Neuron (in vitro differentiated cells): ENCODE measurements at regions not wholly inside any gene's neighbourhood (a gene's known extent, or its start where the extent isn't known, plus 50 kb on each side); places are given as distances from the start of the nearest gene placed in this dataset.
"Not testable (repeated sequence)": the region's sequence is repeated elsewhere in the genome, so short reads cannot be mapped to it uniquely, and the experiment has no call there.

ENCODE experiments used
- H2AFZ ChIP-seq: one replicate; pipeline ENCODE4 v1.6.1; 2013; ENCODE audit warnings: low read depth, mild to moderate bottlenecking, inconsistent platforms, low read length, moderate library complexity
- H3K27me3 ChIP-seq: one replicate; pipeline ENCODE4 v1.6.1; 2013; ENCODE audit warnings: low read length; ENCODE audit not compliant: insufficient read depth
- H3K36me3 ChIP-seq: one replicate; pipeline ENCODE4 v1.6.1; 2013; ENCODE audit warnings: low read length; ENCODE audit not compliant: insufficient read depth
- H3K4me1 ChIP-seq: one replicate; pipeline ENCODE4 v1.6.1; 2013; ENCODE audit warnings: low read length; ENCODE audit not compliant: insufficient read depth
- H3K4me3 ChIP-seq: 2 replicates; pipeline ENCODE4 v1.5.1; 2013; ENCODE audit warnings: mild to moderate bottlenecking, low read length, moderate library complexity
- H3K9me3 ChIP-seq: one replicate; pipeline ENCODE4 v1.6.1; 2013; ENCODE audit warnings: low read length

GRCh38 chr6:134406311-134406710 is 88.4 kb upstream of the SGK1 start:
- peaks cover 1% of the 10 kb centered on the region for H3K9me3 ChIP-seq
- no peak overlapping the region for H3K4me3 ChIP-seq
- H3K36me3 ChIP-seq: no peaks in the 10 kb centered on the region
- H3K27me3 ChIP-seq: no peaks in the 10 kb centered on the region
- peaks cover 4% of the 10 kb centered on the region for H3K4me1 ChIP-seq
- peak overlapping the region; percentile 26 for H2AFZ ChIP-seq

GRCh38 chr6:134405386-134406087 is 87.6 kb upstream of the SGK1 start:
- Histone ChIP-seq H3K36me3 (no peaks in the 10 kb centered on the region), H3K9me3 (no peaks in the 10 kb centered on the region), H3K4me3 (no peak overlapping the region), H3K4me1 (peaks cover 4% of the 10 kb centered on the region), H2AFZ (peak overlapping the region; percentile 26), H3K27me3 (no peaks in the 10 kb centered on the region)

- not testable (repeated sequence) for H3K27me3 ChIP-seq, H2AFZ ChIP-seq, H3K9me3 ChIP-seq, H3K4me3 ChIP-seq, H3K36me3 ChIP-seq, H3K4me1 ChIP-seq
These were observed 85.4 kb upstream of the SGK1 start for GRCh38 chr6:134403312-134403711.

GRCh38 chr6:134402372-134402984 is 84.6 kb upstream of the SGK1 start:
- Histone ChIP-seq H3K4me1 (peaks cover 4% of the 10 kb centered on the region), H3K4me3 (no peak overlapping the region), H3K9me3 (no peaks in the 10 kb centered on the region), H2AFZ (no peak overlapping the region), H3K27me3 (no peaks in the 10 kb centered on the region), H3K36me3 (no peaks in the 10 kb centered on the region)

- Histone ChIP-seq H3K4me1 (peaks cover 4% of the 10 kb centered on the region), H3K36me3 (no peaks in the 10 kb centered on the region), H2AFZ (no peak overlapping the region), H3K9me3 (no peaks in the 10 kb centered on the region), H3K4me3 (no peak overlapping the region), H3K27me3 (no peaks in the 10 kb centered on the region)
These were observed 83.0 kb upstream of the SGK1 start for GRCh38 chr6:134400941-134401340.

GRCh38 chr6:134398453-134398852 is 80.5 kb upstream of the SGK1 start:
- Histone ChIP-seq H3K27me3 (no peaks in the 10 kb centered on the region), H3K4me3 (no peak overlapping the region)

GRCh38 chr6:134397676-134398075 is 79.8 kb upstream of the SGK1 start:
- H3K4me3 ChIP-seq: no peak overlapping the region
- no peaks in the 10 kb centered on the region for H3K36me3 ChIP-seq
- H3K9me3 ChIP-seq: no peaks in the 10 kb centered on the region
- no peaks in the 10 kb centered on the region for H3K4me1 ChIP-seq
- no peak overlapping the region for H2AFZ ChIP-seq
- H3K27me3 ChIP-seq: no peaks in the 10 kb centered on the region

More at GRCh38 chr6:134398453-134398852, 80.5 kb upstream of the SGK1 start:
- Histone ChIP-seq H2AFZ (no peak overlapping the region), H3K36me3 (no peaks in the 10 kb centered on the region), H3K9me3 (no peaks in the 10 kb centered on the region), H3K4me1 (no peaks in the 10 kb centered on the region)

- no peaks in the 10 kb centered on the region for H3K27me3 ChIP-seq
- no peak overlapping the region for H3K4me3 ChIP-seq
- no peaks in the 10 kb centered on the region for H3K9me3 ChIP-seq
- H3K4me1 ChIP-seq: no peaks in the 10 kb centered on the region
- no peak overlapping the region for H2AFZ ChIP-seq
- H3K36me3 ChIP-seq: no peaks in the 10 kb centered on the region
These were observed 77.0 kb upstream of the SGK1 start for GRCh38 chr6:134394905-134395304.

- H3K4me1 ChIP-seq: no peaks in the 10 kb centered on the region
- H3K4me3 ChIP-seq: no peak overlapping the region
- no peaks in the 10 kb centered on the region for H3K36me3 ChIP-seq
- no peaks in the 10 kb centered on the region for H3K27me3 ChIP-seq
- no peaks in the 10 kb centered on the region for H3K9me3 ChIP-seq
- no peak overlapping the region for H2AFZ ChIP-seq
These were observed 76.3 kb upstream of the SGK1 start for GRCh38 chr6:134394208-134394607.

GRCh38 chr6:134391205-134391604 is 73.3 kb upstream of the SGK1 start:
- Histone ChIP-seq H3K9me3 (no peaks in the 10 kb centered on the region), H3K36me3 (no peaks in the 10 kb centered on the region), H3K27me3 (no peaks in the 10 kb centered on the region), H3K4me3 (no peak overlapping the region), H2AFZ (no peak overlapping the region), H3K4me1 (no peaks in the 10 kb centered on the region)

- Histone ChIP-seq H3K4me1 (no peaks in the 10 kb centered on the region), H3K27me3 (no peaks in the 10 kb centered on the region), H3K9me3 (no peaks in the 10 kb centered on the region), H2AFZ (no peak overlapping the region), H3K36me3 (no peaks in the 10 kb centered on the region), H3K4me3 (no peak overlapping the region)
These were observed 71.7 kb upstream of the SGK1 start for GRCh38 chr6:134389658-134390057.

GRCh38 chr6:134389129-134389528 is 71.2 kb upstream of the SGK1 start:
- Histone ChIP-seq H3K36me3 (no peaks in the 10 kb centered on the region), H3K9me3 (no peaks in the 10 kb centered on the region), H3K4me3 (no peak overlapping the region), H2AFZ (no peak overlapping the region), H3K4me1 (no peaks in the 10 kb centered on the region), H3K27me3 (no peaks in the 10 kb centered on the region)

- H3K9me3 ChIP-seq, H3K36me3 ChIP-seq, H3K4me3 ChIP-seq, H3K4me1 ChIP-seq, H2AFZ ChIP-seq, H3K27me3 ChIP-seq: not testable (repeated sequence)
These were observed 68.6 kb upstream of the SGK1 start for GRCh38 chr6:134386482-134386881.

GRCh38 chr6:134381959-134382358 is 64.0 kb upstream of the SGK1 start:
- H3K9me3 ChIP-seq: no peaks in the 10 kb centered on the region
- no peaks in the 10 kb centered on the region for H3K36me3 ChIP-seq
- H2AFZ ChIP-seq: no peak overlapping the region
- H3K27me3 ChIP-seq: no peaks in the 10 kb centered on the region
- no peak overlapping the region for H3K4me3 ChIP-seq
- no peaks in the 10 kb centered on the region for H3K4me1 ChIP-seq
